ENCODE measurements at regions not wholly inside any gene's neighbourhood (a gene's known extent, or its start where the extent isn't known, plus 50 kb on each side); places are given as distances from the start of the nearest gene placed in this dataset.

DNA sequence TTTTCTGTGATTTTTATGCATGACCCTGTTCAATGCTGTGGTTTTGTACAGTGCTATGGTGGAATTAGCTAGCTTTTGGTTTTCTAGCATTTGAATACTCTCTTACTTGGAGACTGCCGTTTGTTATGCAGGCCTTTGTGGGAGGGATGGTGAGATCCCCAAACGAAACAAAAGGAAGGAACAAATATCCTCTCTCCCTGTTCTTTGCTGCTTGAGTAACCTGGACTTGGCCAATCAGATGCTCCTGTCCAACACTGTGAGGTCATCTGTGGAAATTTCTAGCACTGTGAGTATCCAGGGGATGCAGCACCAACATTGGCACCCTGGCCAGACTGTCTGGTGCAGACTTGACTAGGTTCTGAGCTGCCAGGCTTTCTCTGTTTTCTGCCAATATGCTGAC is 314.4 kb downstream of the ANKRD30A start:
- TF ChIP-seq, protein P1, sequence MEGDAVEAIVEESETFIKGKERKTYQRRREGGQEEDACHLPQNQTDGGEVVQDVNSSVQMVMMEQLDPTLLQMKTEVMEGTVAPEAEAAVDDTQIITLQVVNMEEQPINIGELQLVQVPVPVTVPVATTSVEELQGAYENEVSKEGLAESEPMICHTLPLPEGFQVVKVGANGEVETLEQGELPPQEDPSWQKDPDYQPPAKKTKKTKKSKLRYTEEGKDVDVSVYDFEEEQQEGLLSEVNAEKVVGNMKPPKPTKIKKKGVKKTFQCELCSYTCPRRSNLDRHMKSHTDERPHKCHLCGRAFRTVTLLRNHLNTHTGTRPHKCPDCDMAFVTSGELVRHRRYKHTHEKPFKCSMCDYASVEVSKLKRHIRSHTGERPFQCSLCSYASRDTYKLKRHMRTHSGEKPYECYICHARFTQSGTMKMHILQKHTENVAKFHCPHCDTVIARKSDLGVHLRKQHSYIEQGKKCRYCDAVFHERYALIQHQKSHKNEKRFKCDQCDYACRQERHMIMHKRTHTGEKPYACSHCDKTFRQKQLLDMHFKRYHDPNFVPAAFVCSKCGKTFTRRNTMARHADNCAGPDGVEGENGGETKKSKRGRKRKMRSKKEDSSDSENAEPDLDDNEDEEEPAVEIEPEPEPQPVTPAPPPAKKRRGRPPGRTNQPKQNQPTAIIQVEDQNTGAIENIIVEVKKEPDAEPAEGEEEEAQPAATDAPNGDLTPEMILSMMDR (IDR thresholded peaks at IDR 0.05; ENCODE audit: low read depth, low read length), result no peak
- no peak for TF ChIP-seq EZH2phosphoT487 (IDR thresholded peaks at IDR 0.05; ENCODE audit: low read depth)

Data from OCI-LY3 (cell line).